Skeletal muscle satellite cell (primary cell): ENCODE measurements at regions not wholly inside any gene's neighbourhood (a gene's known extent, or its start where the extent isn't known, plus 50 kb on each side); places are given as distances from the start of the nearest gene placed in this dataset.

ENCODE experiments used
- H3K27me3 ChIP-seq: 2 replicates; pipeline ENCODE4 v1.7.0; 2013; ENCODE audit warnings: low read length; ENCODE audit not compliant: control insufficient read depth, insufficient read depth
- H3K36me3 ChIP-seq: 2 replicates; pipeline ENCODE4 v1.7.0; 2013; ENCODE audit warnings: mild to moderate bottlenecking, control low read depth, low read length; ENCODE audit not compliant: insufficient read depth
- H3K4me1 ChIP-seq: 2 replicates; pipeline ENCODE4 v1.7.0; 2013; ENCODE audit warnings: low read length; ENCODE audit not compliant: control insufficient read depth, insufficient read depth
- H3K4me2 ChIP-seq: 2 replicates; pipeline ENCODE4 v1.7.0; 2013; ENCODE audit warnings: mild to moderate bottlenecking, low read length
- H3K4me3 ChIP-seq: 2 replicates; pipeline ENCODE4 v1.7.0; 2013; ENCODE audit warnings: low read length
- H3K9ac ChIP-seq: 2 replicates; pipeline ENCODE4 v1.7.0; 2013; ENCODE audit warnings: mild to moderate bottlenecking, low read depth, low read length, moderate library complexity
- H3K9me3 ChIP-seq: replicated peaks from 2 replicates; pipeline ENCODE4 v1.7.0; 2013; ENCODE audit warnings: mild to moderate bottlenecking, control low read depth, low read length

GRCh38 chr3:194810076-194810475 lies 124.4 kb downstream of the FAM43A start:
- H3K4me1 ChIP-seq, result no peaks in the 10 kb centered on the region
- H3K4me2 ChIP-seq, result no peak overlapping the region
- H3K9ac ChIP-seq, result no peak overlapping the region
- H3K9me3 ChIP-seq, result no peaks in the 10 kb centered on the region
- H3K4me3 ChIP-seq, result no peak overlapping the region
- peaks cover 71% of the 10 kb centered on the region for H3K27me3 ChIP-seq
- no peaks in the 10 kb centered on the region for H3K36me3 ChIP-seq

- Histone ChIP-seq H3K4me2 (no peak overlapping the region), H3K36me3 (no peaks in the 10 kb centered on the region), H3K4me1 (no peaks in the 10 kb centered on the region), H3K9ac (no peak overlapping the region), H3K27me3 (peaks cover 65% of the 10 kb centered on the region), H3K9me3 (no peaks in the 10 kb centered on the region), H3K4me3 (no peak overlapping the region)
Observed at GRCh38 chr3:194811118-194811517, 125.4 kb downstream of the FAM43A start.

GRCh38 chr3:194812176-194812575 lies 126.5 kb downstream of the FAM43A start:
- Histone ChIP-seq H3K9me3 (no peaks in the 10 kb centered on the region), H3K9ac (no peak overlapping the region), H3K4me3 (no peak overlapping the region), H3K4me1 (no peaks in the 10 kb centered on the region), H3K27me3 (peaks cover 66% of the 10 kb centered on the region), H3K4me2 (no peak overlapping the region), H3K36me3 (no peaks in the 10 kb centered on the region)

GRCh38 chr3:194814878-194815357 lies 129.2 kb downstream of the FAM43A start:
- H3K4me2 ChIP-seq, result no peak overlapping the region
- H3K36me3 ChIP-seq, result no peaks in the 10 kb centered on the region
- no peaks in the 10 kb centered on the region for H3K4me1 ChIP-seq
- peaks cover 72% of the 10 kb centered on the region for H3K27me3 ChIP-seq
- H3K9ac ChIP-seq, result no peak overlapping the region
- H3K4me3 ChIP-seq, result no peak overlapping the region
- no peaks in the 10 kb centered on the region for H3K9me3 ChIP-seq

GRCh38 chr3:194816748-194817591 lies 131.3 kb downstream of the FAM43A start:
- no peaks in the 10 kb centered on the region for H3K9me3 ChIP-seq
- H3K27me3 ChIP-seq, result peaks cover 78% of the 10 kb centered on the region
- no peaks in the 10 kb centered on the region for H3K36me3 ChIP-seq
- H3K9ac ChIP-seq, result no peak overlapping the region
- no peaks in the 10 kb centered on the region for H3K4me1 ChIP-seq
- H3K4me2 ChIP-seq, result no peak overlapping the region
- H3K4me3 ChIP-seq, result no peak overlapping the region

- Histone ChIP-seq H3K27me3 (peaks cover 72% of the 10 kb centered on the region), H3K4me3 (no peak overlapping the region), H3K4me1 (no peaks in the 10 kb centered on the region), H3K4me2 (no peak overlapping the region), H3K9ac (no peak overlapping the region), H3K36me3 (no peaks in the 10 kb centered on the region), H3K9me3 (no peaks in the 10 kb centered on the region)
Observed at GRCh38 chr3:194817592-194817930, 131.9 kb downstream of the FAM43A start.

GRCh38 chr3:194817936-194818335 lies 132.3 kb downstream of the FAM43A start:
- Histone ChIP-seq H3K36me3 (no peaks in the 10 kb centered on the region), H3K27me3 (peaks cover 70% of the 10 kb centered on the region), H3K4me1 (no peaks in the 10 kb centered on the region), H3K4me2 (no peak overlapping the region), H3K4me3 (no peak overlapping the region), H3K9me3 (no peaks in the 10 kb centered on the region), H3K9ac (no peak overlapping the region)

- H3K9me3 ChIP-seq, result no peaks in the 10 kb centered on the region
- peaks cover 31% of the 10 kb centered on the region for H3K27me3 ChIP-seq
- no peak overlapping the region for H3K4me3 ChIP-seq
- H3K4me1 ChIP-seq, result peaks cover 5% of the 10 kb centered on the region
- H3K36me3 ChIP-seq, result no peaks in the 10 kb centered on the region
- no peak overlapping the region for H3K9ac ChIP-seq
- no peak overlapping the region for H3K4me2 ChIP-seq
Observed at GRCh38 chr3:194824100-194824499, 138.4 kb downstream of the FAM43A start.

- no peaks in the 10 kb centered on the region for H3K9me3 ChIP-seq
- no peak overlapping the region for H3K4me3 ChIP-seq
- no peak overlapping the region for H3K9ac ChIP-seq
- H3K4me1 ChIP-seq, result peaks cover 5% of the 10 kb centered on the region
- no peak overlapping the region for H3K4me2 ChIP-seq
- H3K36me3 ChIP-seq, result no peaks in the 10 kb centered on the region
- peaks cover 26% of the 10 kb centered on the region for H3K27me3 ChIP-seq
Observed at GRCh38 chr3:194824701-194825111, 139.0 kb downstream of the FAM43A start.

- H3K27me3 ChIP-seq, result peaks cover 19% of the 10 kb centered on the region
- H3K36me3 ChIP-seq, result no peaks in the 10 kb centered on the region
- H3K4me3 ChIP-seq, result no peak overlapping the region
- H3K9ac ChIP-seq, result no peak overlapping the region
- no peak overlapping the region for H3K4me2 ChIP-seq
- H3K4me1 ChIP-seq, result peaks cover 5% of the 10 kb centered on the region
- no peaks in the 10 kb centered on the region for H3K9me3 ChIP-seq
Observed at GRCh38 chr3:194826594-194826993, 140.9 kb downstream of the FAM43A start.

- Histone ChIP-seq H3K27me3 (peaks cover 16% of the 10 kb centered on the region), H3K4me2 (no peak overlapping the region), H3K36me3 (no peaks in the 10 kb centered on the region), H3K4me3 (no peak overlapping the region), H3K4me1 (peaks cover 5% of the 10 kb centered on the region), H3K9me3 (no peaks in the 10 kb centered on the region), H3K9ac (no peak overlapping the region)
Observed at GRCh38 chr3:194827486-194827885, 141.8 kb downstream of the FAM43A start.

- H3K4me1 ChIP-seq, result peaks cover 5% of the 10 kb centered on the region
- no peaks in the 10 kb centered on the region for H3K36me3 ChIP-seq
- H3K9me3 ChIP-seq, result no peaks in the 10 kb centered on the region
- peaks cover 20% of the 10 kb centered on the region for H3K27me3 ChIP-seq
- H3K9ac ChIP-seq, result no peak overlapping the region
- H3K4me3 ChIP-seq, result no peak overlapping the region
- no peak overlapping the region for H3K4me2 ChIP-seq
Observed at GRCh38 chr3:194828116-194828515, 142.4 kb downstream of the FAM43A start.
